Upper lobe of left lung (tissue), 4 donors: ENCODE measurements at regions not wholly inside any gene's neighbourhood (a gene's known extent, or its start where the extent isn't known, plus 50 kb on each side); places are given as distances from the start of the nearest gene placed in this dataset.
"Not testable (repeated sequence)": the region's sequence is repeated elsewhere in the genome, so short reads cannot be mapped to it uniquely, and the experiment has no call there.

Experiments used
- EP300 ChIP-seq, 4 donors: sonication (generic); formaldehyde crosslinking; IDR thresholded peaks; one replicate each; pipeline ENCODE4 v1.5.1; 2017; ENCODE audit warnings: antibody characterized with exemption in 4 of 4, control low read depth in 2 of 4
- POLR2A ChIP-seq, 4 donors: fragments of 450-650 bp; IDR thresholded peaks; one replicate each; pipeline ENCODE4 v1.5.1; 2016 to 2017; ENCODE audit warnings: antibody characterized with exemption in 4 of 4, mild to moderate bottlenecking in 2 of 4
- POLR2AphosphoS5 ChIP-seq, 2 donors: sonication (generic); formaldehyde crosslinking; IDR thresholded peaks; one replicate each; pipeline ENCODE4 v1.5.1; 2017; ENCODE audit warnings: antibody characterized with exemption in 2 of 2
- TF ChIP-seq, protein P1 (sequence below), 6 experiments: fragments of 450-650 bp in 4 of 6; fragments of 200-600 bp in 2 of 6; sonication (generic) in 2 of 6; IDR thresholded peaks; one replicate each; pipeline ENCODE4 v1.5.1; 2016 to 2019; ENCODE audit warnings: antibody characterized with exemption in 6 of 6

DNA sequence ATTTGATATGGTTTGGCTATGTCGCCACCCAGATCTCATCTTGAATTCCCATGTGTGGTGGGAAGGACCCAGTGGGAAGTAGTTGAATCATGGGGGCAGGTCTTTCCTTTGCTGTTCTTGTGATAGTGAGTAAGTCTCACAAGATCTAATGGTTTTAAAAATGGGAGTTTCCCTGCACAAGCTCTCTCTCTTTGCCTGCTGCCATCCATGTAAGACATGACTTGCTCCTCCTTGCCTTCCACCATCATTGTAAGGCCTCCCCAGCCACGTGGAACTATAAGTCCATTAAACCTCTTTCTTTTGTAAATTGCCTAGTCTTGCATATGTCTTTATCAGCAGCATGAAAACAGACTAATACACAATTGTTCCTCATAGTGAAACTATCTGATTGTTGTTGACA is 66.9 kb upstream of the FABP2 start:
- TF ChIP-seq, protein P1, sequence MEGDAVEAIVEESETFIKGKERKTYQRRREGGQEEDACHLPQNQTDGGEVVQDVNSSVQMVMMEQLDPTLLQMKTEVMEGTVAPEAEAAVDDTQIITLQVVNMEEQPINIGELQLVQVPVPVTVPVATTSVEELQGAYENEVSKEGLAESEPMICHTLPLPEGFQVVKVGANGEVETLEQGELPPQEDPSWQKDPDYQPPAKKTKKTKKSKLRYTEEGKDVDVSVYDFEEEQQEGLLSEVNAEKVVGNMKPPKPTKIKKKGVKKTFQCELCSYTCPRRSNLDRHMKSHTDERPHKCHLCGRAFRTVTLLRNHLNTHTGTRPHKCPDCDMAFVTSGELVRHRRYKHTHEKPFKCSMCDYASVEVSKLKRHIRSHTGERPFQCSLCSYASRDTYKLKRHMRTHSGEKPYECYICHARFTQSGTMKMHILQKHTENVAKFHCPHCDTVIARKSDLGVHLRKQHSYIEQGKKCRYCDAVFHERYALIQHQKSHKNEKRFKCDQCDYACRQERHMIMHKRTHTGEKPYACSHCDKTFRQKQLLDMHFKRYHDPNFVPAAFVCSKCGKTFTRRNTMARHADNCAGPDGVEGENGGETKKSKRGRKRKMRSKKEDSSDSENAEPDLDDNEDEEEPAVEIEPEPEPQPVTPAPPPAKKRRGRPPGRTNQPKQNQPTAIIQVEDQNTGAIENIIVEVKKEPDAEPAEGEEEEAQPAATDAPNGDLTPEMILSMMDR (IDR thresholded peaks at IDR 0.05) = not testable (repeated sequence)
- TF ChIP-seq POLR2A, POLR2AphosphoS5, EP300 (IDR thresholded peaks at IDR 0.05): not testable (repeated sequence)
